Astrocyte (in vitro differentiated cells and primary cell): ENCODE measurements at regions not wholly inside any gene's neighbourhood (a gene's known extent, or its start where the extent isn't known, plus 50 kb on each side); places are given as distances from the start of the nearest gene placed in this dataset.

Experiments used
- DNase-seq: peaks from one replicate; pipeline ENCODE4 v3.0.0-alpha.2; 2010; ENCODE audit warnings: low read depth
- FAIRE-seq: peaks from 2 replicates; lab custom pipeline; 2011; peaks lifted over from hg19 to GRCh38; lab: Jason Lieb, UNC
- H2AFZ ChIP-seq: 2 replicates; pipeline ENCODE4 v1.6.0; 2012; ENCODE audit warnings: low read depth, low read length, inconsistent platforms
- H3K27ac ChIP-seq: 2 replicates; pipeline ENCODE4 v1.5.1; 2011; ENCODE audit warnings: low read depth, low read length, inconsistent platforms
- H3K27me3 ChIP-seq: 2 replicates; pipeline ENCODE4 v1.6.0; 2011; ENCODE audit warnings: low read length, inconsistent platforms; ENCODE audit not compliant: insufficient read depth
- H3K36me3 ChIP-seq: 2 replicates; pipeline ENCODE4 v1.5.1; 2011; ENCODE audit warnings: low read length, inconsistent platforms; ENCODE audit not compliant: insufficient read depth
- H3K4me1 ChIP-seq: 2 replicates; pipeline ENCODE4 v1.5.1; 2011; ENCODE audit warnings: low read length, inconsistent platforms; ENCODE audit not compliant: insufficient read depth
- H3K4me2 ChIP-seq: 2 replicates; pipeline ENCODE4 v1.6.0; 2012; ENCODE audit warnings: low read length, inconsistent platforms
- H3K4me3 ChIP-seq: 2 replicates; pipeline ENCODE4 v1.5.1; 2011; ENCODE audit warnings: low read depth, mild to moderate bottlenecking, low read length, inconsistent platforms; ENCODE audit not compliant: insufficient read depth
- H3K79me2 ChIP-seq: 2 replicates; pipeline ENCODE4 v1.6.0; 2012; ENCODE audit warnings: mild to moderate bottlenecking, low read length, inconsistent platforms; ENCODE audit not compliant: insufficient read depth
- H3K9ac ChIP-seq: 2 replicates; pipeline ENCODE4 v1.6.0; 2012; ENCODE audit warnings: mild to moderate bottlenecking, low read length, inconsistent platforms
- H3K9me3 ChIP-seq: 2 replicates; pipeline ENCODE4 v1.5.1; 2012; ENCODE audit warnings: low read depth, mild to moderate bottlenecking, low read length, inconsistent platforms; ENCODE audit not compliant: insufficient read depth
- H4K20me1 ChIP-seq: 2 replicates; pipeline ENCODE4 v1.6.0; 2012; ENCODE audit warnings: low read length, inconsistent platforms; ENCODE audit not compliant: insufficient read depth
- H3K27ac Mint-ChIP-seq: one replicate; pipeline ENCODE4 v1.8.0; 2021; ENCODE audit warnings: mild to moderate bottlenecking, mixed read lengths; ENCODE audit not compliant: unreplicated experiment
- H3K27me3 Mint-ChIP-seq: one replicate; pipeline ENCODE4 v1.8.0; 2021; ENCODE audit warnings: low read depth, mixed read lengths; ENCODE audit not compliant: unreplicated experiment
- H3K36me3 Mint-ChIP-seq: one replicate; pipeline ENCODE4 v1.8.0; 2021; ENCODE audit warnings: low read depth, mixed read lengths; ENCODE audit not compliant: unreplicated experiment
- H3K4me1 Mint-ChIP-seq: one replicate; pipeline ENCODE4 v1.8.0; 2021; ENCODE audit warnings: low read depth, mixed read lengths; ENCODE audit not compliant: unreplicated experiment
- H3K4me3 Mint-ChIP-seq: one replicate; pipeline ENCODE4 v1.8.0; 2021; ENCODE audit warnings: mild to moderate bottlenecking, moderate library complexity, mixed read lengths; ENCODE audit not compliant: unreplicated experiment
- H3K9me3 Mint-ChIP-seq: one replicate; pipeline ENCODE4 v1.8.0; 2021; ENCODE audit warnings: mild to moderate bottlenecking, mixed read lengths; ENCODE audit not compliant: unreplicated experiment
- CTCF ChIP-seq: IDR thresholded peaks from 2 replicates; pipeline ENCODE4 v1.5.1; 2011; ENCODE audit warnings: low read depth, mild to moderate bottlenecking, inconsistent platforms, low read length, moderate library complexity; ENCODE audit not compliant: insufficient read depth
- EZH2 ChIP-seq: IDR thresholded peaks from 2 replicates; pipeline ENCODE4 v1.6.1; 2012; ENCODE audit warnings: mild to moderate bottlenecking, low read length, inconsistent platforms; ENCODE audit not compliant: insufficient read depth

- H2AFZ ChIP-seq, result no peak overlapping the region
- H3K4me2 ChIP-seq, result no peak overlapping the region
- no peak overlapping the region for H3K4me3 Mint-ChIP-seq
- no peaks in the 10 kb centered on the region for H3K79me2 ChIP-seq
- H3K36me3 Mint-ChIP-seq, result no peaks in the 10 kb centered on the region
- H3K4me1 Mint-ChIP-seq, result no peaks in the 10 kb centered on the region
- DNase-seq (no peak), FAIRE-seq (no peak)
- no peaks in the 10 kb centered on the region for H3K36me3 ChIP-seq
- TF ChIP-seq EZH2, result no peak
- no peak for TF ChIP-seq CTCF
- H3K27me3 ChIP-seq, result peaks cover 15% of the 10 kb centered on the region
- H3K9me3 ChIP-seq, result no peaks in the 10 kb centered on the region
- no peak overlapping the region for H3K9ac ChIP-seq
- no peaks in the 10 kb centered on the region for H4K20me1 ChIP-seq
- H3K4me3 ChIP-seq, result no peak overlapping the region
- peaks cover 52% of the 10 kb centered on the region for H3K27me3 Mint-ChIP-seq
- no peaks in the 10 kb centered on the region for H3K4me1 ChIP-seq
- no peak overlapping the region for H3K27ac Mint-ChIP-seq
- no peak overlapping the region for H3K27ac ChIP-seq
- peaks cover 2% of the 10 kb centered on the region for H3K9me3 Mint-ChIP-seq
These were observed 175.5 kb upstream of the ZMIZ1 start for GRCh38 chr10:78893217-78893616.

GRCh38 chr10:78894089-78894840 is 174.5 kb upstream of the ZMIZ1 start:
- Mint-ChIP-seq H3K27ac (no peak overlapping the region), H3K4me3 (no peak overlapping the region), H3K4me1 (no peaks in the 10 kb centered on the region), H3K9me3 (peaks cover 2% of the 10 kb centered on the region), H3K27me3 (peaks cover 53% of the 10 kb centered on the region), H3K36me3 (no peaks in the 10 kb centered on the region)
- Histone ChIP-seq H3K27ac (no peak overlapping the region), H3K9me3 (no peaks in the 10 kb centered on the region), H4K20me1 (no peaks in the 10 kb centered on the region), H3K4me1 (no peaks in the 10 kb centered on the region), H3K36me3 (no peaks in the 10 kb centered on the region), H3K27me3 (peaks cover 15% of the 10 kb centered on the region), H3K9ac (no peak overlapping the region), H3K79me2 (no peaks in the 10 kb centered on the region), H3K4me3 (no peak overlapping the region), H3K4me2 (no peak overlapping the region), H2AFZ (no peak overlapping the region)
- FAIRE-seq (no peak), DNase-seq (no peak)
- TF ChIP-seq CTCF, result no peak

GRCh38 chr10:78894841-78895195 is 173.9 kb upstream of the ZMIZ1 start:
- Histone ChIP-seq H4K20me1 (no peaks in the 10 kb centered on the region), H3K4me3 (no peak overlapping the region), H3K9me3 (no peaks in the 10 kb centered on the region), H3K9ac (no peak overlapping the region), H3K4me1 (no peaks in the 10 kb centered on the region), H3K79me2 (no peaks in the 10 kb centered on the region), H3K27ac (no peak overlapping the region), H3K4me2 (no peak overlapping the region), H2AFZ (no peak overlapping the region), H3K36me3 (no peaks in the 10 kb centered on the region), H3K27me3 (peaks cover 15% of the 10 kb centered on the region)
- Mint-ChIP-seq H3K27ac (no peak overlapping the region), H3K4me1 (no peaks in the 10 kb centered on the region), H3K4me3 (no peak overlapping the region), H3K36me3 (no peaks in the 10 kb centered on the region), H3K9me3 (peaks cover 2% of the 10 kb centered on the region), H3K27me3 (peaks cover 53% of the 10 kb centered on the region)
- TF ChIP-seq CTCF (no peak), EZH2 (no peak)
- DNase-seq (no peak), FAIRE-seq (no peak)
